ENCODE measurements at regions not wholly inside any gene's neighbourhood (a gene's known extent, or its start where the extent isn't known, plus 50 kb on each side); places are given as distances from the start of the nearest gene placed in this dataset.
"Not testable (repeated sequence)": the region's sequence is repeated elsewhere in the genome, so short reads cannot be mapped to it uniquely, and the experiment has no call there.

DNA sequence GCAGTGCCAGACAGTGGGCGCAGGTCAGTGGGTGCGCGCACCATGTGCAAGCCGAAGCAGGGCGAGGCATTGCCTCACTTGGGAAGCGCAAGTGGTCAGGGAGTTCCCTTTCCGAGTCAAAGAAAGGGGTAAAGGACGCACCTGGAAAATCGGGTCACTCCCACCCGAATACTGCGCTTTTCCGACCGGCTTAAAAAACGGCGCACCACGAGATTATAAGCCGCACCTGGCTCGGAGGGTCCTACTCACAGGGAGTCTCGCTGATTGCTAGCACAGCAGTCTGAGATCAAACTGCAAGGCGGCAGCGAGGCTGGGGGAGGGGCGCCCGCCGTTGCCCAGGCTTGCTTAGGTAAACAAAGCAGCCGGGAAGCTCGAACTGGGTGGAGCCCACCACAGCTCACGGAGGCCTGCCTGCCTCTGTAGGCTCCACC is 77.9 kb downstream of the NR4A2 start:
- DNase-seq (ENCODE audit: low read depth in 3 of 3): not testable (repeated sequence)

DNA sequence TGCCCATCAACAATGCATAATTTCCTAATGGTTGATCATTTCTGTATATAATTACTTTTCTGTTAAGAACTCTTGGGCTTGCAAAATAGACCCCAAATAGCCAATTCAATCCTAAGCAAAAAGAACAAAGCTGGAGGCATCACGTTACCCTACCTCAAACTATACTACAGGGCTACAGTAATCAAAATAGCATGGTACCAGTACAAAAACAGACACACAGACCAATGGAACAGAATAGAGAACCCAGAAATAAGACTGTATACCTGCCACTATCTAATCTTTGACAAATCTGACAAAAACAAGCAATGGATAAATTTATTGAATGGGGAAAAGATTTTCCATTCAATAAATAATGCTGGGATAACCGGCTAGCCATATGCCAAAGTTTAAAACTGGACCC is 78.8 kb downstream of the NR4A2 start:
- no peak for DNase-seq (ENCODE audit: low read depth in 3 of 3)

DNA sequence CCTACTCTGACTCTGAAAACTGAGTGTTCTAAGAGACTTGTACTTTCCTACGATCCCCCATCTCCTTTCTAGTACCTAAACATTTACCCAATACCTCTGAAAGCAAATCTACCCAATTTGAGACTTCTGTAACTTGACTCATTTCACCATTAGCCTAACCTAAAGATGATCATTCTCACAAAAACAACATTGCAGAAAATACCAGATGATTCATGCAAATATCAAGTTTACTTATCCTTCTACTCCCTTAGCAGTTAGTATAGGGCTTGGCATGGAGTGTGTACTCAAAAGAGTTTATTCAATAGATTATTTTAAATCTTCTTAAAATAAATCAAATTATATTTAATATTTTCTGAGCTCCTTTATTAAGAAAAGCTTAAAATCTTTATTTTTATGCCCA is 89.6 kb downstream of the NR4A2 start:
- DNase-seq (ENCODE audit: low read depth in 3 of 3): no peak

DNA sequence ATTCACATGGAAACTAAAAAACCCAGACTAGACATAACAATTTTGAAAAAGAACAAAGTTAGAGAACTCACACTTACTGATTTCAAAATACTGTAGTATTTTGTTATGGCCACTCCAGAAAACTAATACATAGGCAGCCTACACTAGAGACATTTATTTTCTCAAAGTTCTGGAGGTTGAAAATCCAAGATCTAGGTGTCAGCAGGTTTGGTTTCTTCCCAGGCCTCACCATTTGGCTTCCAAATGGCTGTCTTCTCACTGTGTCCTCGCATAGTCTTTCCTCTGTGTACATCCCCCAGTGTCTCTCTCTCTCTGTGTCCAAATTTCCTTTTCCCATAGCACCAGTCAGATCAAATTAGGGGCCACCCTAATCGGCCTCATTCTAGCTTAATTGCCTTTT is 95.0 kb downstream of the NR4A2 start:
- no peak for DNase-seq (ENCODE audit: low read depth in 3 of 3)

DNA sequence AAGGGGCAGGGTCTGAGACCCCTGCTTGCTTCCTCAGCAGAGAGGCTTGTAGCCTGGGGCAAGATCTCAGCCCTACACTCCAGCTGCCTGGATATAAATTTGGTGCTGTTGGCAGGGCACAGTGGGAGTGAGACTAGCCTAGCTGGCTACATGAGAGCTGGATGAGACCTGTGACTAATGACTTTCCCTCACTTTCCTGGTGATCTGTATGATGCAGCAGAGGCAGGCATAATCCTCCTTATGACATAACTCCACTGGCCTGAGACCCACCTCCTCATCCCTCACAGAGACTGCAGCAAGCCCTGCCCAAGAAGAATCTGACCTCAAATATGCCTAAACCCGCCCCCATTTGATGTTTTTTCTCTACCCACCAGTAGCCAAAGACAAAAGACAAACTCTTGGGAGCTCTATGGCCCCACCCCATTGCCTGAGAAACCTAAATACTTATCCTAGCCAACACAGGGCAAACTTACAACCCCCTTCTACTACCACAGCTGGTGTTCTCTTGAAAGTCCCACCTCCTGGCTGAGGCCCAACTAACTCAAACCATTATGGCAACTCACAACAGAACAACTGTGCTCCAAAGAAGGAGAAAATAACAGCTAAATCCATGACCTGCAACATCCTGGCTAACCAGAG is 102.7 kb downstream of the NR4A2 start:
- no peak for DNase-seq (ENCODE audit: low read depth in 3 of 3)

DNA sequence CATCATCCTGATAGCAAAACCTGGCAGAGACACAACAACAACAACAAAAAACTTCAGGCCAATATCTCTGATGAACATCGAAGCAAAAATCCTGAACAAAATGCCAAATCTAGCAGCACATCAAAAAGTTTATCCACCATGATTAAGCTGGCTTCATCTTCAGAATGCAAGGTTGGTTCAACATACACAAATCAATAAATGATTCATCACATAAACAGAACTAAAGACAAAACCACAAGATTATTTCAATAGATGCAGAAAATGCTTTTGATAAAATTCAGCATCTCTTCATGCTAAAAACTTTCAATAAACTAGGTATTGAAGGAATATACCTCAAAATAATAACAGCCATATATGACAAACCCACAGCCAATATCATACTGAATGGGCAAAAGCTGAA is 109.2 kb downstream of the NR4A2 start:
- DNase-seq (ENCODE audit: low read depth in 3 of 3): not testable (repeated sequence)

DNA sequence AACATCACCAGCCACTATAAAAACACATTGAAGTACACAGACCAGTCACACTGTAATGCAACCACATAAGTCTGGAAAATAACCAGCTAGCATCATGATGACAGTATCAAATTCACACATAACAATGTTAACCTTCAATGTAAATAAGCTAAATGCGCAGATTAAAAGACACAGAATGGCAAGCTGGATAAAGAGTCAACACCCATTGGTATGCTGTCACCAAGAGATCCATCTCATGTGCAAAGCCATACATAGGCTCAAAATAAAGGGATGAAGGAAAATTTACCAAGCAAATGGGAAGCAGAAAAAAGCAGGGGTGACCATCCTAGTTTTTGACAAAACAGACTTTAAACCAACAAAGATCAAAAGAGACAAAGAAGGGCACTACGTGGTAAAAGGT is 110.8 kb downstream of the NR4A2 start:
- DNase-seq (ENCODE audit: low read depth in 3 of 3): no peak

DNA sequence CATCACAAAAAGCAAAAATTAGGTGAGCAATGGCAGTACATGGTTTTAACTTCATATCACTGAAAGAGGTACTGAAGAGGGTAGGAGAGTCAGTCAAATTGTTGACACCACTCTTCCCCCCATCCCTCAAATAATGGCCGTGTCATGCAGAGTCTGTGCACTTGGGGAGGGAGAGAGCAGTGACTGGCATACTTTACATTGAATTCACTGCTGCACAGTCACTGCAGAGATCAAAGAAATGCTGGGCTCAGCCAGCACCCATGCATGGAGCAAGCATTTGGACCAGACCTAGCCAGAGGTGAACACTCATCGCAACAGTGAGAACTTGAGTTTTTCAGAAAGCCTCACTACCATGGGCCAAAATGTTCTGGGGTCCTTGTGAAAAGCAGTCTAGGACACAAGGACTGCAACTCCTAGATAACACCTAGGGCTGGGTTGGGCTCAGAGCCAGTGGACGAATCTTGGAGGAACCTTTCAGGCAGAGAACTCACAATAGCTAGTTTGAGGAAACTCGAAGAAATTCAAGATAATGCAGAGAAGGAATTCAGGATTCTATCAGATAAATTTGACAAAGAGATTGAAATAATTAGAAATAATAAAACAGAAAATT is 112.9 kb downstream of the NR4A2 start:
- DNase-seq (ENCODE audit: low read depth in 3 of 3): no peak

DNA sequence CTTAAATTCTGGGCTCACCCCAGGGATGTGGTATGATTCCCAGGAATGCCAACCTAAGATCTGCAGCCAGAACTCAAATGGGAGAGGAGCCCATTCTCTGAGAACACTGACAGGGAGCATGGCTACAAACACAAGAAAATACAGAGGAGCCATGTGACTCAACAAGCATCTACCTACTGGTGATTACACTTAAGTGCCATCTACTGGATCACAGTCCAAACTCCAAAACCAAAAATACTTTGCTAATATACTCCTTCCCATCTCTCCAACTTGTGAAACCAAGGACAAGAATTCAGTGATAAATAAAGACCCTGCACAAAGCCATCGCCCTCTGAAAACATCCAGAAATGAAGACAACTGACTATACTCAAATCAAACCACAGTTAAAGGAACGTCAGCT is 116.9 kb downstream of the NR4A2 start:
- no peak for DNase-seq (ENCODE audit: low read depth in 3 of 3)

DNA sequence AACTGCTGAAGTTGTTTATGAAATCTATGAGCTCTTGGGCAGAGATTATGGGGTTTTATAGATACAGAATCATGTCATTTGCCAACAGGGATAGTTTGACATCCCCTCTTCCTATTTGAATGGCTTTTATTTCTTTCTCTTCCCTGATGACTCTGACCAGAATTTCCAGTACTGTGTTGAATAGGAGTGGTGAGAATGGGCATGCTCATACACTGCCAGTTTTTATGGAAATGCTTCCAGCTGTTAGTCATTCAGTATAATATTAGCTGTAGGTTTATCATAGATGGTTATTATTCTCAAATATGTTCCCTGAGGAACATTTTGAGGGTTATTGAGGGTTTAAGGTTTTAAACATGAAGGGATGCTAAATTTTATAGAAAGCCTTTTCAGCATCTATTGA is 121.2 kb downstream of the NR4A2 start:
- DNase-seq (ENCODE audit: low read depth in 3 of 3): no peak

DNA sequence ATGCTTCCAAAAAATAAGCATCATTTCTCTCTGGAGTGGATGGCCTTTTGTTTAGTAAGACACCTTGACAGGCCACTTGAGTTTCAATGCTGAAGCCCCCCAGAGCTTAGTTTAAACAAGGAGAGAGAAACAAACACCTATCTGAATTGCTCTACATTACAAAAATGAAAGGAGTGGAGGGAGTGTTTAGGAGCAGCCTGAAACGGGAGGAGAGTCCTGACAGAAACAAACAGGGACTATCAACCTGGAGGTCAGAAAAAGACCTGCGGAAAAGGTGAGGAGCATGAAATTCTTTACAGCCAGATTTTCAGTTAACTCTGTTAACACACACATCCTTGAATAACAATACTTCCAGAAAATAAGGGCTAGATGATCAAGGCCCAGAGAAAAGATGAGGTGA is 126.2 kb downstream of the NR4A2 start:
- DNase-seq (ENCODE audit: low read depth in 3 of 3): no peak

DNA sequence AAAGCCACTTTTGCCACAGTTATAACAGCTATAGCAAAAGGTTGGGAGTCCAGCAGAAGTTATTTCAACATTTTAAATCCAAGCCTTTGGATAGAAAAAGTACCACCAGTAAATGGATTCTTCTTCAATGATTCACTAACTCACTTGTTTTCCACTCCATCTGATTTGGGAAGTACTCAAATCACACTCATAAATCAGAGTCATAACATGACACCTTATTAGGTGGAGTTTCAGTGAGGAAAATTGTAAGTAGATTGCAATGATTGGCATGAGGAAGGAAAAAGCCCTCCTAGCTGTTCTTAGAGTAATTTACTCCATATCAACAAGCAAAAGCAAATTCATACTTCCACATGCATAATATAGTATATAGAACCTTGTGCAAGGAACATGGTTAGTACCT is 132.9 kb downstream of the NR4A2 start:
- DNase-seq (ENCODE audit: low read depth in 3 of 3): no peak

DNA sequence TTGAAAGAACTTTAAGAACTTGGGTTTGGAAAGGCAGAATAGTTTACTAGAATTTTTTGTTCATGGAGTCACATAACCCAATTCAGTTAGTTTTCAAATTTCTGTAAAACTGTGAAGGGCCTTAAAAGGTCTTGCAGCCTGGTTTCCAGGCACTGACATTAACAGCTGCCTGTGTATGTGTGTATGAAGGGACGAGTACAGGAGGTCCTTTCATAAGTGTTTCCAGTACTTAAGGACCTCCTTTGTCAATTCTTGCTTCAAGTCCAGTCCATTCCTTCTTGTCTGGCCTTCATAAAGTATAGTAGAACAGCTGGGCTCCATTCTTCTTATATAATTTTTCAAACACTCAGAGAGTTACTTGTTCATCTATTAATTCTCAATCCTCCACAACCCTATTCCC is 136.5 kb downstream of the NR4A2 start:
- DNase-seq (ENCODE audit: low read depth in 3 of 3): no peak

DNA sequence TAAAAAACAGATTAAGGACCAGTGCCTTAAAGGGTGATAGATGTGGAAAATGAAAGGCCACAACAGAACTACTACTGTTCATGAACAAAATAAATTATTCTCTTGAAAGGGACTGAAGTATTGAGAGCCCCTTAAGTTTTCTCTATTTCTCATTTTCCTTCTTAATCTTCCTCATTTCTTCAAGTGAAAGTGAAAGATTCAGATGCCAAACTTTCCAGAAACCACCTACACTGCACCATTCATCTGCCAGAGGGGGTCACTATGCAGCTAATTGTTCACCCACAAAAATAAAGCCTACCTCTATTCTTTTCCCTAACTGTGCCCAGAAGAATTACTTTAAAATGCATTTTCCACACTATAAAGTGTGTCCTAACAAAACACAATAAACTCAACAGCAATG is 140.1 kb downstream of the NR4A2 start:
- no peak for DNase-seq (ENCODE audit: low read depth in 3 of 3)

DNA sequence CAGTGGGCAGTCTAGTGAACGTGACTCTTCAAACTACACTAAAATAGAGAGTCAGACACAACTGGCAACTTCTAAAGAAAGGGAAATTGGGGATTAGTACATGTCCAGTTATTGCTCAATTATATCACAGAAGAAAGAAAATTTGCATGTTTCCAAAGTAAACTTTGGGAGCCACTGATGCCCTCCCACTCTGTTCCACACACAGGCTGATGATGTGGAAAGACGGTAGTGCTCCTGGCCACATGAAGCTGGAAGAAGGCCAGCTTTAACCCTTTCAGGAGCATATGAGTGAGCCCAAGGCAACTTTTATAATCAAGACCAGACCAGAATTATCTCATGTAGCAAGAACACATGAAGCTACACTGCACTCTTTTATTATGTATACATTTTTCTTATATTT is 141.0 kb downstream of the NR4A2 start:
- no peak for DNase-seq (ENCODE audit: low read depth in 3 of 3)

DNA sequence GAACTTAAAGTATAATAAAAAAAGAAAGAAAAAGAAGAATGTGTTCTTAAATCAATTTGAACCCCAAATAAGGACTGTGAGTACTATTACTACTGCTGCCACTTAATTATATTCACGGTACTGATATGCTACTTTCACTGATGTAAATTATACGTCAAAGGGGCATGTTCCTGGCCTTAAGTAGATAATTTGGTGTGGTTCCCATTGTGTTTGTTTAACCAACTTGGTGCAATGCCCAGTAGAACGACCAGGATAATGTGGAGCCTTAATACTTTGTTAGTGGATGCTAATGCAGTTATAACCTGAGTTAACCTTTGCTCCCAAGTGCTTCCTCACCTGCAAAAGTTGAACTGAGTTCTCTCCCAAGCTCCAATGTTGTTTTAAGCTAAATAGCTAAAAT is 142.0 kb downstream of the NR4A2 start:
- no peak for DNase-seq (ENCODE audit: low read depth in 3 of 3)

DNA sequence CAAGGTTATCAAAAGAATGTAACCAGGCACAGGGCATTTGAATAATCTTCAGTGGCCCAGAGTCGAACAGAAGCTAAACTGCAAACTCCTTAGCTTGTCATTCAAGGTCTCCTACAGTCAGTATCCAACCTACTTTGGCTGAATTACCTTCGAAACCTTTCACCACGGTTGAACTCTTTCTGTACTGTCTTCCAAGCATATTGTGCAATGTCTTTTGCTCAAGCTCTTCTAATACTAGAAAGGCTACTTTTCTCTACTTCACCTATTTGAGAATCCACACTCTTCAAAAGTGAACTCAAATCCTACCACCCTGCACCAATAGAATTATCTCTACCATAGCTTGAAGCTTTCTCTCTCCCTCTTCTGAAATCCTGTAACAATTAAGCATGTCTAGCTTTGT is 142.9 kb downstream of the NR4A2 start:
- DNase-seq (ENCODE audit: low read depth in 3 of 3): no peak

DNA sequence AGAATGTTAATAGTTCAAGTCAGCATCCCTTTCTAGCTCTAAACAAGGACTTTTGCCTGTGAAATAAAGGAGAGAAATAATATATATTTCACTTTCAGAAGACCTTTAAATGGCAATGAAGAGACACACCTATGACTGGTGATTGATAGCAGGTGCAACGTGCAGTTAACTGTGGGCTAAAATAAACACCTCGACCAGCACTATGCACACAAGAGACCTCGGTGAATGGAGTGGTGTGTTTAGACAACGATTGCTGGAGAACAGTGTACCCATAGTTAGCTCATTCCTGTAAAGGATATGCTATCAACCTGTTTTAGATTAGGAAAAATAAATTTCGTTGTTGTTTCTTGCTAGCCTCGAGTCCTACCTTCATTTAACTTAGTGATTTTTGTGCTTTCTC is 143.4 kb downstream of the NR4A2 start:
- no peak for DNase-seq (ENCODE audit: low read depth in 3 of 3)

DNA sequence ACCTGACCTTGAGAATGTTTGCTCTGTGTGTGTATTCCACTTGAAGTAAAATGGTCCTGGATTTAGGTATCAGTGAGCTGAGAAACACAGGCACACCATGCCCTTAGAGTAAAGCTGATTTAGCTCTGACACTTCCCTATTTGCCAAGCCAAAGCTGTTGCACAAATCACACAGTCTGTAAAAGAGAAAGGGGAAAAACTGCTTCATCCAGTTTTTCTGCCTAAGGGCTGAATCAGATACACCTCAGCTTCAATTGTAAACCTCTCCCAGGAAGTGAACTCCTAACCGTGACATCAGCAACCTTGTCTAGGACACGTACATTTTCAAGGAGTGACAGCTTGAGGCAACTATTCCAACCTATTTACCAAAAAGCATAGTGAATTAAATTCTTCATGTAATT is 150.4 kb downstream of the NR4A2 start:
- DNase-seq (ENCODE audit: low read depth in 3 of 3): no peak

DNA sequence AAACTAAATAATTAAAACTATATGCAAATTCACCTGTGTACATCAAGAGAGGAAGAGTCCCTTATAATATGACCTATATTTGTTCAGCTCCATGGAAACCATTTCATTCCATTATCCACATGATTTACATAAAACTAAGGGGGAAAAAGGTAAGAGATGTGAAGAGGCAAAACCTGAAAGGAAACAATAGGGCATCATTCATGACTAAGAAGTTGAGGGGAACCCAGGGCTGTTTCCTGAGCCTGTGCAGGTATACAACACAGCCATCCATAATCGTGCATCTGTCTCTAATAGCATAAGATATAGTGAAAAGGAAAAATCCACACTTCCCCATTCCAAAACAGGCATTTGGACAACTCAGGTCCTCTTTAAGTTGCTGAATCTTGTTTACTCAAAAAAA is 151.3 kb downstream of the NR4A2 start:
- no peak for DNase-seq (ENCODE audit: low read depth in 3 of 3)

DNA sequence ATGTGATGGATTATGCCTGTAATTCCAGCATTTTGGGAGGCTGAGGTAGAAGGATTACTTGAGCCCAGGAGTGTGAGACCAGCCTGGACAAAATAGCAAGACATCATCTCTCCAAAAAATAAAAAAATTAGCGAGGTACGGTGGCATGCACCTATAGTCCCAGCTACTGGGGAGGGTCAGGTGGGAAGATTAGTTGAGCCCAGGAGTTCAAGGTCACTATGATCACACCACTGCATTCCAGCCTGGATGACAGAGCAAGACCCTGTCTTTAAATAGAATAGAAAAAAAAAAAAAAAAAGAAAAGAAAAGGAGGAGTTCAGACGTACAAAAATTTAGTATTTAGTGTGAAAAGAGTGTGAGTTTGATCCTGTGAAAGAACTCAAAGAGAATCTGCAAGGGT is 154.9 kb downstream of the NR4A2 start:
- DNase-seq (ENCODE audit: low read depth in 3 of 3): no peak

DNA sequence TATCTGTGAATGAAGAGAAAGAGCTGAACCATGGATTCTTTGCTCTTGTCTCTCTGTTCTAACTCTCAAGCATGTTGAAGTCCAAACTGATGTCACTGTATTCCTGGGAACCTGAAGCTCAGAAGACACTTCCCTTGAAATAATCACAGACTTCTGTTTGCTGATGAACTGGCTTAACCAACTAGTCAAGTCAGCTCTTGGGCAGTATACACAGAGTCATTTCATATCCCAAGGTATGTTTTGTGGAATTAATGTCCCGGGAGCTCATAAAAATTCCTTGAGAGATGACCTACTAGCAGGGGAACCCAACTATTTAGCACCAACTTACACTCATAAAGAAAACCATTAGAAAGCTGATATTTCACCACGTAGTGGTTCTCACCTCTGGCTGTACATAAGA is 156.6 kb downstream of the NR4A2 start:
- no peak for DNase-seq (ENCODE audit: low read depth in 3 of 3)

DNA sequence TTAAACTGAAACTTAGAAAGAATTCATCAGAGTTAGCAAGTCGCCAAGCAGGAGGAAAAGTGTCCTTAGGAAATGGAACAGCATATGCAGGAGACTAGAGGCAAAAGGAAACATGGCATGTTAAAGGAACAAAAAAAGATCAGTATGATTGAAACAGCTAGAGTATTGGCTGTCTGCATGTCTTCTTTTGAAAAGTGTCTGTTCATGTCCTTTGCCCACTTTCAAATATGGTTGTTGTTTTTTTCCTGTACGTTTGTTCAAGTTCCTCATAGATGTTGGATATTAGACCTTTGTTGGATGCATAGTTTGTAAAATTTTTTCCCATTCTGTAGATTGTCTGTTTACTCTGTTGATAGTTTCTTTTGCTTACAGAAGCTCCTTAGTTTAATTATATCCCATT is 161.6 kb downstream of the NR4A2 start:
- DNase-seq (ENCODE audit: low read depth in 3 of 3): no peak

DNA sequence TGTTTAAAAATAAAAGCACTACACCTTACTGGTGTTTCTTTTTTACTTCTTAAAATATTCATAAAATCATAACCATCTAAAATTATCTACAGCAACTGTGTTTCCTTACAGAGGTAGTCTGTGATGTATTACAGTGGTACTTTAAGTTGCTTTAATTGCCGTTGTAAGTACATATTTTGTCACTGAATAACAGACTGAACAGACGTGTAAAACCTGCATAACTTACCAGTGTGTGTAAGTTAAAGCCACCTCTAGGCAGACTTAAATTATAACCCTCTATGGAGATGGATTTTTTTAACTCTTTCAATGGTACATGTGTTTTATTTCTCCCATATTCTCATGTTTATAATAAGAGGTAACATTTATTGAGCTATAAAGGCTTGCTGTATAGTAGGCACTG is 166.8 kb downstream of the NR4A2 start:
- DNase-seq (ENCODE audit: low read depth in 3 of 3): no peak

Measured in stimulated activated CD4-positive, alpha-beta T cell treated with anti-CD3 and anti-CD28 coated beads, TNF-alpha, amount 100 ng/mL, for 24 hours (primary cell).